GM19452 (cell line): ENCODE measurements at regions not wholly inside any gene's neighbourhood (a gene's known extent, or its start where the extent isn't known, plus 50 kb on each side); places are given as distances from the start of the nearest gene placed in this dataset.

Experiments
- ATAC-seq: cut with Tn5 transposase; IDR thresholded peaks from one replicate; pipeline ENCODE4 v1.9.1; 2021; ENCODE audit not compliant: unreplicated experiment

DNA sequence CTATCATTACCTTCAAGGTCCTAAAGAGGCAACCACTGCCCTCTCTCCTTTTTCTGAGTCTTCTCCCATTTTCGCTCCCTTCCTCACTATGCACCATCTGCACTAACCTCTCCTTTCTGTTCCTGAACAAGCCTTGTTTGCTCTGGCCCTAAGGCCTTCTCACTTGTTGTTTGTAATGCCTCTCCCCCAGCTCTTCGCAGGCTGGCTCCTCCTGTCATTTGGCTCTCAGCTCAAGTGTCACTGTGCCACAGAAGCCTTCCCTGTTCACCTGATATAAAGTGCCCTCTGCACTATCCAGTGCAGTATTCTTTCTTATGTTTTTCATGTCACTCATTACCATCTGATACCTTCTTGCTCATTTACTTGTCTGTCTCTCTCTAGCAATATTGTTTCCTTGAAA lies 303.7 kb downstream of the KCNN2 start:
- ATAC-seq = no peak

DNA sequence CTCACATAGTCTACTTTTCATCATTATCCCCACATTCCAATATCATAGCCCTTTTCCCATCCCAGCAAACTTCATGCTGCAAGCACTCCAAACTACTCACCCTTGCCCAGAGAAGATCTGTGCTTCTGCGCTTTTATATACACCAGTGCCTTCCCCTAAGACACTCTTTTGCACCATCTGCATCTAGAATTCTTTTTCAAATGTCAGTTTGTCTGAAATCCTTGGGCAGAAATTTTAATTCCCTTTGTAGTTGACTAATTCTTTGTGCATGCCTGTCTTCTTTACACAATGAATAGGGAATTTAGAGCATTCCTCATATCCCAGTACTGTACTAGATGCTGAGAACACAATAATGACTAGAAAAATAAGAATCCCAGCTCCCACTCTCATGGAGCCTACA lies 298.9 kb downstream of the KCNN2 start:
- ATAC-seq = no peak

DNA sequence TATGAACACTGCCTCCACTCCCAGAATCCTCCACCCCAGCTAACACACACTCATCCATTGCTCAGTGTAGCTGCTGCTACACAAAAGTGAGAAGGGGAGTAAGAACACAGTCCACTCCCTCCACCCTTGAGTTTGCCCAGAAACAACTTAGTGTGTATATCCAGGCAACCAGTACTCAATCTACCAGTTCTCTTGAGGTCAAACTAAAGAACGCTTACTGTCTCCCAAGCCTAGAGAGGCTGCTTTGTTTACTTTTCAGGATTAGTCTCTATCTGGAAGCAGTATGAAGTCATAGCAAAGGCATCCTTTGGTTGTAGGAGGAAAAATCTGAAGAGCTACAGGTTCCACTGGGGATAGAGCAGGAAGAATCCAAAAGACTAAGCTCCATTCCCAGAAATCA lies 296.3 kb downstream of the KCNN2 start:
- ATAC-seq = no peak

DNA sequence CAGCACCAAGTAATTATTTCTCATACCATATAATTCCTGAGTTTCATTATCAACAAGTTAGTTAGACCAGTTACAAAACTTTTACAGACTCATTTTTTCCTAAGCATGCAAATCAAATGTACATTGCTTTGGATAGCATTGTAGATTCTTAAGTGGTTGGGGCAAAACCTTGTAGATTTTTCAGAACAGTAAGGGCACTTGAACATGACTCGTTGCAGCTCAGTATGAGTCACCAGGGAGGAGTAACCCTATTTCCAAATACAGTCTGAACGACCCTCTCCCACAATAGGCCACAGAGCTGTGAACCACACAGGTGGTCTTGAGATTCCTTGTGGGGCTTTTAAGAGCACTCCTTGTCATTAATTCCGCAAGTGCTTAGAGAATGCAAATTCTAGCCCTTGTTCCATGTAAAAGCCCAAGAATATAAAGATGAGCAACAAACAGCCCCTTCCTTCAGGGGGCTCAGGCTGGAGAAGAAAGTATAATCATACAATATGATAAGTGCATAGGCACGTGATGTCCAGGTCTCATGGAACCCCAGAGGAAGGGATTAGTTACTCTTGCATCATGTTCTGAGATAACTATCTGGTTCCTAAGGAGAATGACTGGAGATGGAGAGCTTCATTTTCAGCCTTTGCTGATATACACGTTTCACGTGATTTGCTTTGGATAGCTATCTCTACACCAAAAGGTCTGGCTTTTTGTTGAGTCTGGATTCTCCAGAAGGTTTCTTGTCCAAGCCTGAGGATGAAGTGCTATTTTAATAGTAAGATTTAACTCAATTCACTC lies 295.7 kb downstream of the KCNN2 start:
- ATAC-seq = no peak

DNA sequence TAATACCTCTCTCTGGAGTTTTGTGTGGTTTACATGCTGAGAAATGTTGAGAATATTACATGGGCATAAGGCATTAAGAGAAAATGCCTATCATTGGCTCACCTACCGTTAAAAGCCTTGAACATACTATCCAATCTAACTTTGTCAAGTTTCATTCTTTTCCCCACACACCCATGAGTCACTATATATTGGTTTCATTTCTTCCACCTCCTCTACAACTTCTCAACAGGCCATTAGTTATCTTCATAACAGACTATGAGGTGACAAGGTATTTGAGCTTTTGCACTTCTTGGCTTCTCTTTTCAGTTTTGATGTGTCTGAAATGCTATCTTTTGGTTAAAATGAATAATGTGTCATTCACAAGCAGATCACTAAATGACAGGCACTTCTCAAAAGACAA lies 288.0 kb downstream of the KCNN2 start:
- ATAC-seq = no peak

DNA sequence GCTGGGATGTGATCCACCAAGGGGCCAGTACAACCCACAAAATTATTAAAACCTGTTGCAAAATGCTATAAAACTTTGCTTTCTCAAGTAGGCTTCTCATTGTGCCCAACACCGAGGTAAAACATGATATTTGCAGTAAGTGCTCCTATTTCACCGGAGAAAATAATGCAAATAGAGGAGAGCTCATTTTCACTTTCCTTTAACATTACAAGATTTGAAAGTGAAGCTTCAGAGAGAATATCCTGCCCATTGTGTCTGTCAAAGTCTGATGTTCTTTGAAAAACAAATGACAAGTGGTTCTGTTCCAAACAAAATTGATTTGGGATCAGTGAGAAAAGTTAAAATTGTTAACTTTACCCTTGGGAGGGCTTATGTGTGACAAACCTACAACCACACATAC lies 287.1 kb downstream of the KCNN2 start:
- ATAC-seq = no peak

DNA sequence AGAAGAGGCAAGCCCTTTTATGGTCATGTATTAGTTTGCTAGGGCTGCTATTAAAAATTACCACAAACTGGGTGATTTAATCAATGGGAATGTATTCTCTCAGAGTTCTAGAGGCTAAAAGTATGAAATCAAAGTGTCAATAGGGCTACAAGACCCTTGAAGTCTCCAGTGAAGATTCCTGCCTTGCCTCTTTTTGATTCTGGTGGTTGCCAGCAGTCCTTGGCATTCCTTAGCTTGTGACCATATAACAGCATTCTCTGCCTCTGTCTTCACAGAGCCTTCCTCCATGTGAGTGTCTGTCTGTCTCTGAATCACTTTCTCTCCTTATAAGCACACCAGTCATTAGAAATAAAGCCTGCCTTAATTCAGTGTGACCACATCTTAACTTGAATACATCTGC lies 282.7 kb downstream of the KCNN2 start:
- no peak for ATAC-seq

DNA sequence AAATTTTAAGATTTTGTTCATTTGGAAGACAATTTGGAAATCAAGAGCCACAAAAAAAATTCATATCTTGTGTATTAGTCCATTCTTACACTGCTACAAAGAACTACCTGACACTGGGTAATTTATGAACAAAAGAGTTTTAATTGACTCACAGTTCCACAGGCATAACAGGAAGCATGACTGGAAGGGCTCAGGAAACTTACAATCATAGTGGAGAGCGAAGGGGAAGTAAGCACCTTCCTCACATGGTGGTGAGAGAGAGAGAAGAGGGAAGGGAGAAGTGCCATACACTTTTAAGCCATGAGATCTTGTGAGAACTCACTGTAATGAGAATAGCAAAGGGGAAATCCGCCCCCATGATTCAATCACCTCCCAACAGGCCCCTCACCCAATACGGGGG lies 274.4 kb downstream of the KCNN2 start:
- ATAC-seq = no peak

DNA sequence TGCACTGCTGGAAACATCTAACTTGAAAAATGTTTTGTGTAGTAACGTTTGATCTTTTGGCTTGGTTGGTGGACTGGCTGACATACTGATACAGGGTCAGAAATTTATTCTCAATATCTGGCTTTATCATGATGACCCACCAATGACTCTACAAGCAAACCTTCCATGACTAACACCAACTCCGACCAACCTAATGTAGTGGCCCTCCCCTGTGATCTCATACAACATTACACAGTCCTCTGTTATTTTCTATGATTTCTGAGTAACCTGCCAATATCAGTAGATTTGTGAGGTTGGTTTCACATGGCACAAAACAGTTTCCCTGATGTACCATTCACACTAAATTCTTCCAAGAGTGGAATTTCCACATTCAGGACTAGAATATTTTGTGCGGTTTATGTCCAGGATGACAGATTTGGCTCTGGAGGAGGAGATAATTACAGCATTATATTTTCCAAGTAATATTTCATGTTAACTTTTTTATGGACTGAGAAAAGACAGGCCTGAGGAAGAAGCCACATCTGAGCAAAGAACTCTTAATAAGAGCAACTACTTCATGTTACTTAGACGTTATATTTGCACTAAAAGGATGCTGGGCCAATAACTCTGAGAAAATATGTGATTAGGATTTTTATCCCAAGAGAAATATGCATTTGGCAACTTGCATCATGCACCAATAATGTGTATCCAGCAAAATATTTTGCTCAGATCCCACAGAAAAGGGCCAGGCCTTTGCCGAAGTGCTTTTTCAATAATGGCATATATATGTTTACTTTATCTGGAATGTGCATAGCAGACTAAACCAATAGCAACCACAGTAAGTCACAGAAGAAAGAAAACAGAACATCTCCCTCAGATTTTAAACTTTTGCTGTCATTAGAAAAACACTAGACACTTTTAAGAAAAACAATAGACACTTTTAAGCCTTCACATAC lies 273.4 kb downstream of the KCNN2 start:
- ATAC-seq = no peak

DNA sequence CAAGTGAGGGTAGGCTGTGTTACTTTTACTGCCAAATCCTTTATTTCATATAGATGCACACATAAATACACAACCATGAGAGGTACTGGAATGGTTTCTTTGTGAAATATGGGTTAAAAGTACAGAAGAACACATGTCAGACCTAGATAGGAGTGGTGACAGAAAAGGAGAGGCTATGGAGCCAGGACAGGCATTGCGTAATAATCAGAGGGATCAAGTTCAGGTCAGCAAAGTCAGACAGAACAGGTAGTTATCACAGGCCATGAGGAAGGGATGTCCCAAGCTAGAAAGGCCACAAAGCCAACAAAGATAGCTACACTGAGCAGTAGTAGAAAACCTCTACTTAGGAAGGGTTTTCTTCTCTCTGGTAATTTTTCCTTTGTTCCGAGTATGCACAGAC lies 272.6 kb downstream of the KCNN2 start:
- ATAC-seq = no peak

DNA sequence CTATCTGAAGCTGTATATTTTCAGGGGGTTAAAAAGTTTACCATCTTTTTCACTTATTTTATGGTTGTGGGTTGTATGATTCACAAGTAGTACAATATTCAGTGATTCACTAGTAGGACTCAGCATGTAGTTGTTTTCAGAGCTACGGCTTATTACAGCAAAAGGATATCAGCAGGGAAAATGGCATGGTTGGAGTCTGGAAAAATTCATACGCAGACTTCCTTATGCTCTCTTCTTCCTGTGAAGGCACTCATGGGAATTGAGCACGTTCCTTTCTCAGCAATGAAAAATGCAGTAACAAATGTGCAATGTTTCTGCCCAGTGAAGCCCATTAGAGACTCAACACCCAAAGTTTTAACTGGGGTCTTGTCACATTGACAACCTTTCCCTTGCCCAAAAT lies 250.5 kb downstream of the KCNN2 start:
- no peak for ATAC-seq

DNA sequence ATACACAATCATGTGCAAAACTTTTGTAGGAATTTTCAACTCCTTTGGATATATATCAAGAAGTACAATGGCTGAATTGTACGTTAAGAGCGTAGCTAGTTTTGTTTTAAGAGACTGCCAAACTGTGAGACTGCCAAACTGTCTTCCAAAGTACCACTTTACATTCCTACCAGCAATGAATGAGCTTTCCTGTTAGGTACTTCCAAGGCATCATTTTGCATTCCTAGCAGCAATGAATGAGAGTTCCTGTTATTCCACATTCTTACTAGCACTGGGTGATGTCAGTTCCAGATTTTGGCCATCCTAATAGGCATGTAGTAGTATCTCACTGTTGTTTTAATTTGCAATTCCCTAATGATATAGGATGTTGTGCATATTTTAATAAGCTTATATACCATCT lies 219.3 kb downstream of the KCNN2 start:
- ATAC-seq = no peak

DNA sequence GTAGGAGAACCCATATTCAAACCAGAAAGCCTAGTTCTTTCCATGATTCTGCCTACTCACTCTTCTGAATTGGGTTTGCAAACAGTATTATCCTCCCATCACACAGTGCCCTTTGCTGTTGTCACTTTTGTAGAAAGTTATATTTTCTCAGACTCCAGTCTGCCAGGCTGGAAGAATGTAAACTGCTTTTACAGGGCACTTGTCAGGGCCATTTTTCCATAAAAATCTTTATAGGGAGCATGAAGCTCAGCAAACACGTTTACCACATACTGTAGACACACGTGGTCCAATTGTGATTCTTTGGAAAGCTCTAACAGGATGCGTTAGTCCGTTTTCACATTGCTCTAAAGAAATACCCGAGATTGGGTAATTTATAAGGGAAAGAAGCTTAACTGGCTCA lies 204.0 kb downstream of the KCNN2 start:
- ATAC-seq = no peak

DNA sequence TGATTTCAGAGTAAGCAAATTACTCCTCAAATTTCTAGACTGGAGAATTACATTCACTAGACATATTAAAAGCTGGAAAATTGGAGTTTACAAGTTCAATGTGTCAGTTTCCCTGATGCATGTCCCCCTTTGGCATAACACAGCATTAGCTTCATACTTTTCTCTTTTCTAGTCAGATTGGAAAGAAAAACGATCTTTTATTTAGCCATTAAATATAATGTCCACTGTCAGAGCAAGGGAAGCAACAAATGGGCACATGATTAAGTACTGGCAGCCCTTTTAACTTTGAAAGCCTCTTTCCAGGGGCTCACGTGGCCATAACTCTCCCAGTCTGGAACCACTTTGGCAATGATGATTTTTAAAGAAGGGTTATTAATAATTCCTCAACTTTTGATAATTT lies 203.3 kb downstream of the KCNN2 start:
- ATAC-seq = no peak

DNA sequence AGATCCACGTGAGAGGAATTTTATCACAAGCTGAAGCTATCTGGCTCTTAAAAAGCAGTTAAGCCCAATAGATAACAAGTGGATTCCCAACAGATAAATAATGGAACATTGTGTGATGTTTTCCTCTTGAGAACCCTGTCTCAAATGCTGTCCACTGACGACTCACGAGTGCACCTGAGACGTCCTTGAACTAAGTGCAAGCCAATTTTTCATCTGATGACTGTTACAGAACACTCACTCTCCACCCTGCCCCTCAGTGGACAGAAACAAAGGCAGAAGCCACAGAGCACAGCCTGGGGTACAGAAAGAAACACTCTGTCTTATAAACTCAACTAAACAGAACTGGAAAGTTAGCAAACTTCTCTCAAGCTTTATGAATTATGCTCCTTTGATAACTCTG lies 199.5 kb downstream of the KCNN2 start:
- ATAC-seq = no peak
